Fibroblast of lung (primary cell): ENCODE measurements at regions not wholly inside any gene's neighbourhood (a gene's known extent, or its start where the extent isn't known, plus 50 kb on each side); places are given as distances from the start of the nearest gene placed in this dataset.

Experiments used
- CTCF ChIP-seq, 2 donors: IDR thresholded peaks in 1 of 2; conservative IDR thresholded peaks in 1 of 2; 1 replicate in 1 of 2; 2 replicates in 1 of 2; pipeline ENCODE4 v1.5.1; 2011 to 2012; ENCODE audit warnings: low read length in 2 of 2, control low read depth in 1 of 2, inconsistent platforms in 1 of 2, low read depth in 1 of 2, mild to moderate bottlenecking in 1 of 2
- EZH2 ChIP-seq: IDR thresholded peaks from 2 replicates; pipeline ENCODE4 v1.5.1; 2012; ENCODE audit warnings: low read length, control low read depth, mild to moderate bottlenecking; ENCODE audit errors: missing control alignments

- TF ChIP-seq CTCF (conservative IDR thresholded peaks at IDR 0.05 in 1 of 2, IDR thresholded peaks at IDR 0.05 in 1 of 2; ENCODE audit: low read depth in 1 of 2, low read length in 2 of 2) = no peak
- TF ChIP-seq EZH2 = no peak
Measured at GRCh38 chr1:81382561-81382960, 418.2 kb upstream of the ADGRL2 start.
